HG02870 (cell line): ENCODE measurements at regions not wholly inside any gene's neighbourhood (a gene's known extent, or its start where the extent isn't known, plus 50 kb on each side); places are given as distances from the start of the nearest gene placed in this dataset.
"Not testable (repeated sequence)": the region's sequence is repeated elsewhere in the genome, so short reads cannot be mapped to it uniquely, and the experiment has no call there.

Experiments used
- ATAC-seq: cut with Tn5 transposase; IDR thresholded peaks from one replicate; pipeline ENCODE4 v1.9.1; 2021; ENCODE audit warnings: mild to moderate bottlenecking, moderate library complexity; ENCODE audit not compliant: unreplicated experiment

DNA sequence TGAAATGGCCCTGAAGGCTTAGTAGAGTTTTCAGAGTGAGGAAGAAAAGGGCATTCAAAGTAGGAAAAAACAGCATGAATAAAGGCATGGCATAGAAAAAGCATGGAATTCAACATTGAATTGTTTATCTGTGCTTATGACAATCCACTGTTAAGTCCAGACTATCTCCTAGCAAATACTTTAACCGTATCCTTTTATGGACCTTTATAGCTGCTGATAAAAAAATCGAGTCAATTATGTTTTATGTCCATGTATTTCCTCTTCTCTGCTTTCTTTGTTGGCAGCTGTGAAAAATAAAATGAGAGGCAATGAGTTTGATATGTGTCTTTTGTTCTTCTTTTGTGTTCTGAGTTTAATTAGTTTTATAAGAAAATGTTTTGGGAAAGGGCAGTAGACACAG lies 70.4 kb downstream of the TDRD15 start:
- no peak for ATAC-seq

DNA sequence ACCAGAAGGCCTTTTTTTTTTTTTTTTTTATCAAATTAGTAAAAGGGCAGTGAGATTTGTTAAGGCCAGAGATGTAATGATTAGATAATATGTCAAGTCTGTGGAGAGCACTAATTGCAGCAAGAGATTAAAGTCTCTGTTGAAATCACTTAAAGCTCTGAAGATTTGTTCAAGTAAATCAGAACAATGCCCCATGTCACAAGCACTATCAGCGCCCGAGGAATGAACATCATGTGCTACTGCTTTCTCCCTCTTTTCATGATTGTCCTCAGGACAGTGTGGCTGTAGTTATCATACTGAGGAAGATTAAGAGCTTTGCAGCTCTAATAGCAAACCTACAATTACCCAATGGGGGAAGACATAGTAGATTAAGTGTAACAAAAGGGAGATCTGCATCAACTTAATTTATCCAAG lies 71.1 kb downstream of the TDRD15 start:
- ATAC-seq = no peak

DNA sequence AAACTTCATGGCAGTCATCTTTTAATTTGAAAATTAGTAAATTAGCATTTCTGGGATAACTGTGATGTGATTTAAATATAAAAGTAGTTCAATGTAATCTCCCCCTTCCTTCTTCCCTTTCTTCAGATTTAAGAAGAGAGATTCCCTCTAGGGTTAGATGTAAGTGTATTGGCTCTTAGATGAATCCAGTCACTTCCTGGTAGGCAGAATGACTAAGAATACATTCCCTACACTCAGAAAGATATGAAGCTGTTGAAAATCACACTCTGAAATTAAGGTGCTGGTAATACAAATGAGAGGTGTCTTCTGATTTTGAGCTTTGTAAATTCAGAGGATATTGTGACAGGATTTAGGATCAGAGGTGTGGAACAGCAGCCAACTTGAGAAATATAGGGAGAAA lies 71.6 kb downstream of the TDRD15 start:
- no peak for ATAC-seq

GRCh38 chr2:21198637-21199036 lies 74.9 kb downstream of the TDRD15 start:
- no peak for ATAC-seq

DNA sequence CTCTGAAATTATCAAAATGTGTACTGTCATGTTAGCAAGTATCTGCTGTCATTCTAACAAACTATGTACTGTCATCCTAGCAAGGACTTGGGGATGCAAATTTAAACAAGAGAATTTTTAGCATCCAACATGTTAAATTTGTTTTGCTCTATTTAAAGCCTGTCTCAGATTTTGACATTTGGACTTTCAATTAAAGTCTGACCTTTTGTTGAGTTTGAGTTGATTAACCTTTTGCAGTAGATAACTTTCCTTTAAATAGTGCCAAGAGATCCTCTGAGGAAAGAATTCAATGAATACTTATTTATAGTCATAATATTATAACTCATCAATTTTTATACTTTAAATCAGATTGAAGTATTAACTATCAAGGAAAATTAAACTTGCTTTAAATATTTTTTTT lies 80.2 kb downstream of the TDRD15 start:
- no peak for ATAC-seq

- ATAC-seq = not testable (repeated sequence)
Measured at GRCh38 chr2:21214085-21214484, 90.3 kb downstream of the TDRD15 start.

DNA sequence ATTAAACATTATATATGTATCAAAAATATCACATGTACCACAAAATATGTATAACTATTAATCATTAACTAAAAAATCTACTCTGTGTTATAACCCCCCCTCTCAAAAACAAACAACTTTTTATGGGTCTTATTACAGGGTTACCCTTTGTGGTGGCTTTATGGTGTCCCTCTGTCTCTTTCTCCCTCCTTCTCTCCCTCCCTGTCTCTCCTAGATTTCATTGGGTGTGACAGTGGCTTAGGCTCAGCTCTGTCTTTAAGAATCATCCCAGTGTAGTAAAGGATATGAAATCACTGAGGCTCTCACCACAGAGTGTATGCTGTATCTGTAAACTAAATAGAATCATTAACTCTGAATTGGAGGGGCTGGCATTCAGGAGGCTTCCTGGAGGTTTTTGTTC lies 93.7 kb downstream of the TDRD15 start:
- ATAC-seq = no peak

DNA sequence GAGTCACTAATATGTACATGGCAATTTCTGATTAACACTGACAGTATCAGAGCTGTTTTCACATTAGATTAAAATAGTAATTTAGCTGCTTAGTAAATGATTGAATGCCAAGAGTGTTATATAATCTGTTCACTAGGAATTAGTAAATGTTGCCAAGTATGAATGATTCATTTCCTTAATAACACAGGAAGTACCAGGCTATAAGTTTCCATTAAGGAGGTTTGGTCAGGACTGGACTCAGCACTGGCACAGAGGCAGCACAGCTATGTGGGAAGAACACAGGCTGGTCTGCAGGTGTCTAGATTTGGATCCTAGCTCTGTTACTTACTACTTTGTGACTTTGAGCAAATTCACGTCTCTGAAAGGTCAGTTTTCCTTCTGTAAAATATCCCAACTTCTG lies 97.2 kb downstream of the TDRD15 start:
- no peak for ATAC-seq

DNA sequence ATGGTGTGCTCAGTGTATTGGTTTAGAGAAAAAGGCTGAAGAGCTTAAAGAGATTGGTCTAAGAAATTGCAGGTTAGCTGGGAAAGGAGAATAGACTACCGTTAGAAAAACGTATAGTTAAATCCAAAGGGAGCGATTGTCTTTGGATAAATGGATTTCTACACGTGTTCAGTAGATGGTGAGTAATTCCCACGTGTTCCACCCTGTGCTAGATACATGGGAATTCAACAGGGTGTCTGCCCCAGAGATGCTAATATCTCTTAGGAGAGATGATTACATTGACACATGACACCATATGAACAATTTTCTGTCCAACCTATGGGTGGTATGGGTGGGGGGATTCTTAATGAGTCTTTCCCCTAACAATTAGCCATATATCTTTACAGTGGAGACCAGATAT lies 99.8 kb downstream of the TDRD15 start:
- no peak for ATAC-seq

- ATAC-seq = no peak
Measured at GRCh38 chr2:21228041-21228895, 104.5 kb downstream of the TDRD15 start.

DNA sequence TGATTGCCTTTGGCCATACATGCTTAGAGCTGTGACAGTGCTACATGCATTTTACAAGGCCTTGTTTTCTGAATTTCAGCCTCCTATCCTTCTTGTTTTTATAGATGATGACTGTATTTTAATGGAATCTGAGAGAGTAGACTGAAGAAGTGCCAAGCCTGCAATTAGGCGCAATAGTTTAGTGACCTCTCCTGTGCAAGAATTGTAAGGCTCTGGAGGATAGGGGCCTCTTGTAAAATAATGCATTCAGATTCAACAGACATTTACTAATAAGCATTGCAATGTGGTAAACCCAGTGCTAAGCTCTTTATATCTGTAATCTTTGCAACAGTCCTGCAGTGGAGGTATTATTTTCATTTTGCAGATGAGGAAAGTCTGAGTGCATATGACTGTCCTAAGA lies 105.5 kb downstream of the TDRD15 start:
- ATAC-seq = no peak

- ATAC-seq = no peak
Measured at GRCh38 chr2:21230140-21230539, 106.4 kb downstream of the TDRD15 start.

DNA sequence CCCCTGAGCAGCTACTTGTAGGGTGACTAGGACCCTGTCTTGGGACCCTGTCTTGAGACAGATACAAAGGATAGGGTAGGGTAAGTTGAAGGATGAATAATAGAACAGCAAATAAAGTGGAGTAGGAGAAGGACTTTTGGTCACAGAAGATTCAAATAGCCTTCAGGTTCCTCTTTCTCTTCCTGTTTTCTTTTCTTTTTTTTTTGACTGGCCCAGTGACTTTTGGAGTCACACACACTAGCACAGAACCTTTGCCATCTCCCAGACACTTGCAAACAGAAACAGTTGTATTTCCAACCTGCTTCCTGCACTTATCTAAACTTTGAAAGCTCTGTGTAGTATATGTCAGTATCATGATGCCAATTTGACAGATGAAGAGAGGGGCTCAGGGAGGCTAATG lies 108.2 kb downstream of the TDRD15 start:
- no peak for ATAC-seq

GRCh38 chr2:21233194-21233593 lies 109.4 kb downstream of the TDRD15 start:
- ATAC-seq = no peak

GRCh38 chr2:21234001-21234400 lies 110.2 kb downstream of the TDRD15 start:
- no peak for ATAC-seq

GRCh38 chr2:21234464-21235120 lies 110.8 kb downstream of the TDRD15 start:
- ATAC-seq = no peak

DNA sequence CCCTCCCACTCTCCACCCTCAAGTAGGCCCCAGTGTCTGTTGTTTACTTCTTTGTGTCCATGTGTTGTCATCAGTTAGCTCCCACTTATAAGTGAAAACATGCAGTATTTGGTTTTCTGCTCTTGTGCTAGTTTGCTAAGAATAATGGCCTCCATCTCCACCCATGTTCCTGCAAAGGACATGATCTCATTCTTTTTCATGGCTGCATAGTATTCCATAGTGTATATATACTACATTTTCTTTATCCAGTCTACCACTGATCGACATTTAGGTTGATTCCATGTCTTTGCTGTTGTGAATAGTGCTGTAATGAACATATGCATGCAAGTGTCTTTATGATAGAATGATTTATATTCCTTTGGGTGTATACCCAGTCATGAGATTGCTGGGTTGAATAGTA lies 116.0 kb downstream of the TDRD15 start:
- ATAC-seq = not testable (repeated sequence)

DNA sequence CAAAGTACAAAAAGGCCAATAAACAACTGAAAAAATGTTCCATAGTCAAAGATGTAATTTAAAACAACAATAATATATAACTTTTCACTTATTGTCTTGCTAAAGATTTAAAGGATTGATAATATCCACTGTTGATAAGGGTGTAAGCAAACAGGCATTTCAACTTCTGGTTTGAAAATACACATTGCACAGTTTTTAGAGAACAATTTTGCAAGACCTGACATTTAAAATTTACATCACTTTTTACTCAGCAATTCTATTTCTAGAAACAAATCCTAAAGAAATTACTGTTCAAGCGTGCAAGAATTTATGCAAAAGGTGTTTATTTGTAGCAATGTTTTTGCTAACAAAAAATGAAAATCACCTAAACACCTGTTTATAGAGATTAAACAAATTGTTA lies 120.4 kb downstream of the TDRD15 start:
- ATAC-seq = no peak

DNA sequence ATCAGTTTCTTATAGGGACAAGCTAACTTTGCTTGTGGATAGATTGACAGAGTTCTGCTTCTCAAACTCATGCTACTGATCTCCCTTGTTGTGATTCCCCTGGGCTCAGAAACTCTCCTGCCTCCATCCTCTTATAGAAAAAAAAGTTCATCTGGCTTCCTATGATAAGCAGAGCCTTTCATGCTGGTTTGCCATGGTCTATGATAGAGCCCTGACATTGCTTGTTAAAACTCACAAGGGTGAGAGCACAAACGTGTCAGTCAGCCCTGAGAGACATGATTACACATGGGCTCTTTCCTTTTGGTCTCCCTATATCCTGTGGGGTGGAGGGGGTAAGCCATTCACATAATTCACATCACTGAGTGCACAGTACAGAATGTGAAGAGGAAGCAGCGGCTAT lies 121.8 kb downstream of the TDRD15 start:
- no peak for ATAC-seq

DNA sequence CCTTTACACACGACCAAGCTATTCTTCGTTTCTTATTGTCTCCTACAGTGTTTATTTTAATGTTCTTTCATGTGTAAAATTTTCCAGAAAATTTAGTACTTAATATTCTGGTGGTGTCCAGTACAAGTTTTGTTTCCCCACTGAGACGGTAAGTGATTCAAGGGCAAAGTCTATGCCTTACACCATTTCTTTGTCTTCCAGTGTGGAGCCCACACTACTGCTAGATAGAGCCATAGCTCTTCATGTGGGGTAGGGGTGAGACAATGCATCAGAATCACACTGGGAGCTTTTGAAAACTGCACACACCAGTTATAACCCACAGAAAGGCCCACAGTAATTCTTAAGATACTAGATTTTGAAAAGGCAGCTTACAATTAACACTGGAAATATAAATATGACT lies 125.6 kb downstream of the TDRD15 start:
- ATAC-seq = no peak

DNA sequence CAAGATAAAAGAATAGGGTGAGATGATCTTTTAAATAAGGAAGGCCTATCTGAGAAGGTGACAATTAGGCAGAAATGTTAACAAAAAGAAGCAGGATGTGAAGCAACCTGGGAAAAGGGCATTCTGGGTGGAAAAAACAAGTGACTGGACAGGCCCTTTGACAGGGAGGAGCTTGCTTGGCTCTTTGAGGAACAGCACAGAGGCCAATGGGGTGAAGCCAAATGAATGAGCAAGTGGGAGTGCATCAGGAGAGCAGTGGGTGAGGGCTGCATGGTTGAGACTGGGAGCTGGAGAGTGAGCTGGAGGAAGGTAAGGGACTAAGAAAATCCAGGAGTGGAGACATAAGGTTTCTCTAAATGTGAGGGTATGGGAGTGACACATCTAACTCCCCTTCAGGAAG lies 126.9 kb downstream of the TDRD15 start:
- no peak for ATAC-seq

- ATAC-seq = no peak
Measured at GRCh38 chr2:21251216-21251980, 127.6 kb downstream of the TDRD15 start.
